NCI-H226 (cell line): ENCODE measurements at regions not wholly inside any gene's neighbourhood (a gene's known extent, or its start where the extent isn't known, plus 50 kb on each side); places are given as distances from the start of the nearest gene placed in this dataset.

ENCODE experiments used
- DNase-seq: peaks from one replicate; pipeline ENCODE4 v3.0.0-alpha.2; 2015

DNA sequence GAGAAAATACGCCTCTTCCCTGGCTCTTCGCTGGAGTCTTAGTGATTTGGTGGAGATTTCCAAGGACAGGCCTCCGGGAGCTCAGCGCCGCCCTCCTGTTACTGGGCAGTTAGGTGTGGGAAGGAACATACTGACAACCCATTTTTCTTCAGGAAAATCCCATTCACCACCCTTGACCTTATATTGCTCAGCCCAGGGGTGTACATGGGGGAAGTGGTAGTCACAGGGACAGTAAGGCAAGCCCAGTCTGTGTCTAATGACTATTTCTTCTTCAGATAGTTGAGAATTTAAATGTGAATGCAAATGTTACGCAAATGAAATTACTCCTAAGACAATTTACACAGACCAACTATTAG is 119.4 kb downstream of the UQCRFS1 start:
- no peak for DNase-seq

DNA sequence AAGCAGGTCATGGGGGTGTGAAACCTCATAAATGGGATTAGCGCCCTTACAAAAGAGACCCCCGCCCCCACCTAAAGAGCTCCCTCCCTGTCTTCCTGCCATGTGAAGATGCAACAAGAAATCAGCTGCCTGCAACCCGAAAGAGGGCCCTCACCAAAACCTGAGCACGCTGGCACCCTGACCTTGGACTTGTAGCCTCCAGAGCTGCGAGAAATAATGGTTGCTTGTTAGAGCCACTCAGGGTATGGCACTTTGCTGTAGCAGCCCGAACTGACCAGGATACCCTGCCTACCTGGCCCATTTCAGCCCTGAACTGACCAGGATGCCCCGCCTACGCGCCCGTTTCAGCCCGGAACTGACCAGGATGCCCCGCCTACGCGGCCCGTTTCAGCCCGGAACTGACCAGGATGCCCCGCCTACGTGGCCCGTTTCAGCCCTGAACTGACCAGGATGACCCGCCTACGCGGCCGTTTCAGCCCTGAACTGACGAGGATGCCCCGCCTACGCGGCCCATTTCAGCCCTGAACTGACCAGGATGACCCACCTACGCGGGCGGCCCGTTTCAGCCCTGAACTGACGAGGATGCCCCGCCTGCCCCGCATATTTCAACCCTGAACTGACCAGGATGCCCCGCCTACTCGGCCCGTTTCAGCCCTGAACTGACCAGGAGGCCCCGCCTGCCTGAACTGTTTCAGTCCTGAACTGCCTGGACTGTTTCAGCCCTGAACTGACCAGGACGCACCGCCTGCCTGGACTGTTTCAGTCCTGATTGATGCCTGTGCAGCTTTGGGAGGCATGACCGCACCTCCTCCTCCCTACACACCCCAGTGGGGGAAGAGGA is 120.0 kb downstream of the UQCRFS1 start:
- DNase-seq, result no peak

DNA sequence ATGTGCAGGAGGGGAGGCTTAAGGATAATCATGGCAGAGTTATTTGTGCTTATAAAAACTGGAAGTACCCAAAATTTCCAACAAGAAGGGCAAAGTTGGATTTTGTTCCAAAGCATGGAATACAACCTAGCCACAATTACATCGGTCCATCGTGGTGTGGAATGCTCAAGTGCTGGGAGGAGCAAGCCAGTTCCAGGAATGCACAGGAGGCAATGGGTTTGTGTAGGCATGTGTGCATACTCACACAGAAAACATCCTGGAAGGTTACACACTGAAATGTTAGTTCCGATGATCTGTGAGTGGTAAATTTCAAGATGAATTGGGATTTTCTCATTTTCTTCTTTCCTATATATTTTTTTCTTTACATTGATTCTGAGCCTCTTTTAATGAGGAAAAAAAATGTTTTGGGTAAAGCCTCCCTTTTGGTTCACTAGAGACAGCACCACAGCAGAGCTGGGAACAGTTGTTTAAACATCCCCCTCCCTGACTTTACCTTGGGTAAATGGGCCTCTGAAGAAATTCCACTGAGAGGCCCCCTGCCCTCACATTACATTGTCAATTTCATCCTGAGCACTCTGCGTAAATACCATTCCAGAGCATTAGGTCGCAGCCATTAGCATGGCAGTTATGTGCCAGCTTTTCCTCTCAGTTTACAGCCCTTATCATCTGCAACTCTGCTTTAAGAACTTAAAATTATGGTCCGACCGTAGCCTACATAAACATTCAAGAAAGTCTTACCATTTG is 122.0 kb downstream of the UQCRFS1 start:
- peak; percentile 30 for DNase-seq

DNA sequence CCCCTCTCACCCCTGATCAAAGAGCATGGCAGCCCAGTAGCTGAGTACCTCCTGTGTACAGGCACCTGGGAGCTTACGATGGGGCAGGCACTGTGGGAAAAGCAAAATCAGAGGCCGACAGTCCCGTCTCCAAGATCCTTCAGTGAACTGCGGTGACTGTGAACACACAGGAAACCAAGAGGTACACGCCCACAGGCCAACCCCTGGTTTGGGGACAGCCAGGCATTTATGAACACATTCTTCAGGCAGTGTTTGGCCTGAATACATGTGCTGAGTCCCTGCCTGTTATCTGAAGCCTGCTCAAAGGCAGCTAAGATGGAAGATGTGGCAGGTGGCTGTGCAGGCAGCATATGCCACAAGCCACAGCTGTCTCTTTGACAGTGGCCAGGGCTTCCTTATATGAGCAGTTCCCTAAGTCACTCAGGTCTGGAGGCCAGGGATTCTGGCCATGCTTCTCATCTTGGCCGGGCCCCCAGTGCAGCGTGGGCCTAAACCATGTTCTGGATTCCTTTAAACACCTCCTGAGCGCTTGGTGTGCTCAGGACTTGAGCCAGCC is 123.6 kb downstream of the UQCRFS1 start:
- DNase-seq, result no peak

DNA sequence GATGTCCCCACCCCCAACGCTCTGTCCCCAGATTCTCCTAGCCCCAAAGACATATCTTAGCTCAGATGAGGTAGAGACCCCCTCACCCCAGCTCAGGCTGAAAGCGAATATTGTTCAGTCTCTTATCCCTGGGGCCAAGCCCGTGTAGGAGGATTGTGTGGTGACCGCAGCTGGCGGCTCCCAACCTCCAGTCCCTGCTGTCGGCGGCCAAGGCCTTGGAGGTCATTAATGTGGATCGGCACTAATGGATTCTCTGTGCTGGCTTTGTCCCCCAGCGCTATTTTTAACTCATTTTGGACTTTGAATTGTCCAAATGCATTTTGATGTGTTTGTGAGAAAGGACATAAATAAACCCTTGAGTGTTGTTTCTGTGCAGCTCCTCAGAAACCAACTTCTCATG is 124.2 kb downstream of the UQCRFS1 start:
- DNase-seq, result no peak

DNA sequence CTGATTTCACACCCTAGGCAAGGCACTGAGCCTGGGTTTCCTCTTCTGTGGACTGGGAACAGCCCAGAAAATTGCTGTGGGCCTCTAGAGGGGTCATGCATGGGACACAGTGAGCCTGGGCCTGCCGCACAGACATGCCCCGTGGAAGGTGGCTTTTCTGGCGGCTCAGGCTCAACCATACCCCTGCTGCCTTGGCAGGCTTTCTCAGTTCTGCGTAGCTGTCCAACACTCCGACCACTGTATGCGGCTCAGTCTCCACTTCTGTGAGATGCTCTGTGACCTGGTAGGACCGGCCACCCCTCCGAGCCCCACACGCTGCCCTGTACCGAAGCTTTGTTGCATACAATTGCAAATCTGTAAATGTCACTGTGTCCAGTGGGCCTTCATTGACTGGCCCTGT is 126.3 kb downstream of the UQCRFS1 start:
- no peak for DNase-seq

DNA sequence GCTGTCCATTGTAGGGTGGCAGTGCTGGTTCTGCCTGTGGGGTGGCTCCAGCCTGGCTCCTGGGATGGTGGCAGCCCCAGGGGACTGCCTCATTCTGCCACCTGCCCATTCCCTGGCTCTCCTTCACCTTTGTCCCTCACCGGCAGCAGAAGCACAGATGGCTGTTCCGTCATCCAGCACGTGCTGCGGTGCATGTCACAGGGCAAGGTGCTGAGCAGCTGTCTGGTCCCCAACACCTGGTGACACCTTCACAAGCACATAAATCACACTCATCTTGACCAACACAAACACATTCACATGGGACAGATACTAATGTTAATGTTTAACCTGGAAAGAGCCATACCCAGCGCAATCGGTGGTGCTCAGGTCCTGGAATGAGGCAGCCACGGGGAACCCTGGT is 126.8 kb downstream of the UQCRFS1 start:
- no peak for DNase-seq

DNA sequence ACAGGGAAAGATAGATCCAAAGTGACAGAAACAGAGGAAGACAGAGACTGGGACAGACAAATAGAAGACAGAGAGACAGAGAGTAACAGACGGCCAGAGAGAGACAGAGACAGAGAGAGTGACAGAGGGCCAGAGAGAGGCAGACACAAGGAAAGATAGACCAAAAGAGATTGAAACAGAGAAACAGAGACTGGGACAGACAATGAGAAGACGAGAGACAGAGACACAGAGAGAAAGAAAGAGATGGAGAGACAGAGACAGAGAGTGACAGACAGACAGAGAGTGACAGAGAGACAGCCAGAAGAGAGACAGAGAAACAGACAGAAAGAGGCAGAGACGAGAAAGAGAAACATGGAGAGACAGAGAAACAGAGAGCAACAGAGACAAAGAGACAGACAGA is 127.3 kb downstream of the UQCRFS1 start:
- no peak for DNase-seq

DNA sequence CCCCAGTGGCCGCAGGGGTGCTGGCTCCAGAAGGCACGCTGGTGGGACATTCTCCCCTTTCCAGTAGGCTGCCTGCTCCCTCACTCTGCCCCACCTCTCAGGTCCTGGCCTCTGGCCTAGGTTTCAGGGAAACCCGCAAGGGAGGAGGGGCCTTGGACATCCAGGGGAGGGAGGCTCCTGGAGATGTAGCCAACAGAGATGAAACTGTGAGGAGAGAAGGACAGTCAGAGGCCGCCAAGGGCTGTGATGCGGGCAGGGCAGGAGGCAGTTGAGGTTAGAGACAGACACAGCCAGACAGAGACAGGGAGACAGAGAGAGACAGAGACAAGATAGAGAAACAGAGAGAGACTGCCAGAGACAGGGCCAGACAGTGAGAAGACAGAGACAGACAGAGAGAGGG is 127.7 kb downstream of the UQCRFS1 start:
- DNase-seq, result no peak

DNA sequence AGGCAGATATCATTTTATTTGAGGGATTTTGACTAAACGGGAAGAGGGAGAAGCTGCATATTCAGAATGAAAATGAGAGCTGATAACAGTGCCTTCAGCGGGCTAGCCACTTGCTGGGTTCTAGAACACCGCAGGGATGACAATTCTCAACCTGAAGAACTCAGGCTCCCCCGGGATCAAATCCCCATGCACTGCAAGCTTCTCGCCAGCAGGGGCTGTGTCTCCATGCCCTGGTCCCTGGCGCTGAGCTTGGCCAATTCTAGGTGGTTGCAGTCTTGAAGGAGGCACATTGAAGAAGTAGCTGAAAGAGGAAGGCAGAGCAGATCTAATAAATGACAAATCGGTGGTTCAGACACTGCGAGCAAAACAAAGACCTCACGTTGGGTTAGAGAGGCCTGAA is 128.7 kb downstream of the UQCRFS1 start:
- no peak for DNase-seq

DNA sequence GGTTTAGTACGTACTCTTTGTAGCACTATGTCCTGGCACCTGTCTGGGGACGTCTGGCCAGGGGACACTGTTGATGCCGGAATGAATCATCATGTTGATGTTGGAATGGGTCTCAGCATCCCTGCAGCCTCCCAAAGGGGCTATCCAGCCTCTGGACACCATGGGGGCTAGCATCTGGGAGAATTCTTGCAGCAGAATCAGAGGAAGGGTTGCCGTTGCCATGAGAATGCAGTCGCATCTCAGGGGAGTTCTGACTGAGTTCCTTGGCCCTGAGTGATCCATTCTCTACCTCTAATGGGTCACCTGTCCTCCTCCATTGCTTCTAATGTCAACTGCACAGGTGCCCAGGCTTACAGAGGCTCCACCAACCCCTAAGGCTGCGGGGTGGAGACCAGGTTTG is 129.1 kb downstream of the UQCRFS1 start:
- DNase-seq, result no peak

DNA sequence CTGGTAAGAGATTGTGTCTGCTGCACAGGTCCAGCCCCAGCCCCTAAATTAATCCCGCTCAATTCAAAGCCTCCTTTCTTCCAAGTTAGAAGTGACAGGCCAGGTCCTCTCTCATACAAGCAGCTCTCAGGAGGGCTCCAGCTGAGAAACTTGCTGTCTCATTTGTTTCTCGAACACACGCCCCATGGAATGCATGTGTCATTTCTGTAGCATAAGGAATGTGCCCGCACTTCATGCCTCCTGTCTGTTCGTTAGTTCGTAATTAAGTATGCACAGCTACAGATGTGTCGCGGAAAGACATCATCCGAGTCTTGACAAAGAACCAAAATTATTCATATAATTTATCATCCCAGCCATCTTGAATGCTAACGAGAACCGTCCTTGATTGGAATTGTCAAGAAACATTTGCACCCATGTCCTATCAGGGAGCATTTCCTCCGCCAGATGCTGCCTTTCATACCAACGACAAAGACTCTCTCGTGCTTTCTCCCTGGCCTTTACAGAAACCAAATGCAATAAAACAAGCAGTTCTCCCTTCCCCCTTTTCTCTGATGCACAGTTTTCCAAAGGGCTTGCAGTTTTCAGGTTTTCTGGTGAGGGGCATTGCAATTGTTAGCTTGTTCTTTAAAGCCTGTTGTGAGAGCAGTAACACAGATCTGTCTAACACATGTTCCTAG is 133.5 kb downstream of the UQCRFS1 start:
- DNase-seq, result no peak

DNA sequence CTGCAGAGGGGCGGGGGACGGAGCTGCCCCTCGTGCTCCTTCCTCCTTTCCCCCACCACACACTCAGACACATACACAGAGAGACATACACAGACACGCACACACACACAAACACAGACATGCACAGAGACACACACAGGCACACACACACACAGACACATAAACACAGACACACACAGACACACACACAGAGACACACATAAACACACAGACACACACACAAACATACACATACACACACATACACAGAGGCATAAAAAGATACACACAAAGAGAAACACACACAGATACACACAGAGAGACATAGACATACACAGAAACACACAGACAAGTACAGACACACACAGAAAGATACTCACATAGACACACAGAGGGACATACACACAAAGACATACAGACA is 136.0 kb downstream of the UQCRFS1 start:
- no peak for DNase-seq

DNA sequence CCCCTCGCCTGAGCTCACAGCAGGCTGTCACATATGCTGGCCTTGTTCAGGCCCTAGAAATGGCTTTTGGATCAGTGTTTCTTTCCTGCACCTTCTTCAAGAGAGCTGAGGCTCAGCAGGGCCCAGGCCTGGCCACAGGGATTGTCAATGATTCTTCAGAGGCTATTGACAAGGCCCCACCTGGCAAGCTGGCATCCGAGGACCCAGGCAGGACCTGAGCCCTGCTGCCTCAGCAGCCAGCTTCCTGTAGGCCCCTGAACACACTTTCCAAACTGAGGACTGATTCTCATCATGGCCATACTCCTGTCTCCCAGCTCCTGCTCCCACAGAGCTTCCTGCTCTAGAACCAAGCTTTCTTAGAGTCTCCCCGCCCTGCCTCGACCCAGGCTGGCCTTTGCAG is 136.8 kb downstream of the UQCRFS1 start:
- DNase-seq, result no peak

DNA sequence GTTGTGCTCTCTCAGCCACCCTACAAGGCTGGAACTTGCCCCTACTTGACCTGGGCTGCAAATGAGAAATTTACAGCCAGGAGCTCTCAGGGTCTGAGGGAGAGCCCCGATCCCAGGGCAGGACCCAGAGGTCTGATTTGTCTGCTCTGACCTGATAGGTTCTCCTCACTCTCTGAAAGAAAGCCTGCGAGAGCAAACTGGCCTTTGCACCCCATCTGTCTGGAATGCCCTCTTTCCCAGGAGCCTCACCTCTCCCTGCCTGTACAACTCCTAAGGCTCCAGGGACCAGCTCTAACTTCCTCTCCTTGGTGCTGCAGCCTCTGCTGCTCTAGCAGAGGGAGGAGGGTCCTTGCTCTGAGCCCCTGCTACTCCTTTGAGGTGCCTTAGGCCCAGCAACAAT is 137.8 kb downstream of the UQCRFS1 start:
- DNase-seq, result no peak

DNA sequence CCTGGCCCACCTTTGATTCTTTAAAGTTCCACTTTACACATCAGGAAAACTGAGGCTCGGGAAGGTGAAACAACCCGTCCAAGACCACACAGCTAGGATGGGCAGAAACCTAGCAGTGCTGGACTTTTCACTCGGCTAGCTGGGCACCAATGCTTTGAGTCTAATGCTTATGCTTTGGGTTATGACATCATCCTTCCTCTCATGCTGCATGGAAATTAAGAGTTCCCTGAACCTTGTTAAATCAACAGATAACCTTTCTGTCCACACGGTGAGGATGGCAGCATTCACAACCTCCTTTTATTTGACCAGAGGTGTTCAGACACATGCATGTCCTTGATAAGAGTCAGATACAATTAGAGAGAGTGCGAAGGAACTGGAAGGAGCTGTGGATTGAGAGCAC is 138.4 kb downstream of the UQCRFS1 start:
- no peak for DNase-seq

DNA sequence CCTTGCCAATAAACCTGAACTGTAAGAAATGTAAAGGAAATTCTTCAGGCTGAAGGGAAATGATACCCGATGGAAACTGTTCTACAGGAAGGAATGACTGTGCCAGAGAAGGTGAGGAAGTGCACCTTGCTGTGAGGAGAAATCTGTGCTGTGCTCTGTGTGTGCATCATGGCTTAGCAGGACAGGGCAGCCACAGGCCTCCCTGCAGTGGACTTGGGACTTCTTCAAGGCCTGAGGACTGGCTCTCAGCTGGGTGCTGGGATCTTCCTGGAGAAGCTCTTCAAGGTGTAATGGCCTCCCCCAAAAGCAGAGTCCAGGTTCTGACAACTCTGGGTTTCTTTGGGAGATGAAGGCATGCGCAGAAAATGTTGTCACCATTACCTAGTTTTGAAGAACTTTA is 145.1 kb downstream of the UQCRFS1 start:
- DNase-seq, result no peak

DNA sequence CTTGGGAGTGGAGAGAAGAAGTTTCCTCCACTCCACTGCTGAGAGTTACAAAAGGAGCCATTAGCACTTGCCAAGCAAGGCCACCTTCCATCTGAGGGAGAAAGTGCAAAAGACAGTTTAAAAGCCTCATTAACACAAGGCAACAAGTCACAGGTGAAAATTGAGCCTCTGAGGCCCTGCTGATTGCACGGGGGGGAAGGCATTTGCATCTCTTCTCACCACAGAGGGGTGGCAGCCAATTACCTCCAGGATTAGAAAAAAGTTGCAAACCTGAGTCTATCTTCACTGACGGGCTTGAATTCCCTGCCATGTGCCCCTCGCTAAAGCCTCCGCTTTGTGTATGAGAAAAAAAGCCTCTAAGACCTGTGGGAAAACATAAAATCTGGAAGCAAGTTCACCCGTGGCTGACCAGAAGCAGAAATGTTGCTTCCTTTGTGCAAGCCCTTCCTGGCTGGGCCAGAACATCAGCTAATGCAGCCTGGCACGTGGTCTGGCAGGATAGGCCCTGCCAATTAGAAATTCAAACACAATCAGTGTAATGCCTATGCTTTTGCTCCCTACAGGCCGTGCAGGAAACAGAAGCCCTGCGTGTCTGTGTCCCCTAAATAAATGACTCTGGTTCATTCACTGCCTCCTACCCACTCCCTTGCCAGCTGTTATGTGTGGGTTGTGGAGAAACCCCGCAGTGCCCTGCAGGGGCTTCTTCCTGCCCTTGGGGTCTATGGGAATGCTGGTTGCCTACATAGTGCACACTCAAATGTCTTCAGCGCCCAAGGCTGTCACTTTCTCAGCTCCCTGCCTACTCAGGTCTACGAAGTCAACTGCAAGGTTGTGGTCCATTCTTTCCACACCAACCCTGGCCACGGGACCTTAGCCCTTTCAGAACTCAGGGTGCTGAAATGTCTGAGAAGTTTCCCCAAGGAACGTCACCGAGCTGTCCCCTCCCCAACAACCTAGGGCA is 150.2 kb downstream of the UQCRFS1 start:
- no peak for DNase-seq

DNA sequence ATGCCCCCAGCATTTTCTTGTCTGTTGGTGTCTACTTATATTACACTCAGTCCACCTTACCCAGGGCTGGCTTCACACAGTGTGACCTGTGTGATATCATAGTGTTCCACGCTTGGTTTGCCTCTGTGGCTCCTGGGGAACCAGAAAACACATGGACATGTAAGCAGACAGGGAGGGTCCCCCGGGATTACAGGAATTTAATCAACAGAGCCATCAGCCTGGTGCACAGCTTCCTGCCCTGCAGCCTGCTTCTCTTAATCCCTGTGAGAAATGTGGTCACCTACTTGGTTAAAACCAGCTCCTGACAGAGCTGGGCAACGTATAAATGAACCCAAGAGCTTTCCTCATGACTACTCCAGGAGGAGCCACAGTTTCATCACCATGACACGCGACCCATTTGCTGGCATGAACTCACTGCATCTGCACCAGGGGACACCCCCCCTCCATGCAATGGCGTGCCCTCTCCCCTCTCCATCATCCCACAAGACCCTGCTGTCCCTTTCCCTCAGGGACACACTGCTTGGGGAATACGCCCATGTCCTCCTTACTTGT is 152.1 kb downstream of the UQCRFS1 start:
- DNase-seq, result no peak

DNA sequence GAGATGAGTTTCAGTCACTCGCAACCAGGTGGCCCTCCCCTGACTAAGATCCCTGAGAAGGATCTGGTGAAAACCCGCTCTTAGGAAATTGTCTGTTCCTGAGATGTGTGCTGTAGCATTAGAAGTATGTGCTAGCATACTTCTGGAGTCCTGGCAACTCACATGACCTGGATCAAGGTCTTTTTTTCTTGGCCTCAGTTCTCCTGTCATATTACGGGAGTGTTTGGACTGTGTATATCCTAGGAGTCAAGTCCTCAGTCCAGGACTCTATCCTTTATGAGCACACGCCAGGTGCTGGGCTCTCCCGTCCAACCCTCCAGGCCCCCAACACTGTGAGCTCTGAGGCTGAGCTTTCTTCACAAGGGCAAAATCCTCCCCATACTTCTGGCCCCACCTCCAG is 156.4 kb downstream of the UQCRFS1 start:
- no peak for DNase-seq

DNA sequence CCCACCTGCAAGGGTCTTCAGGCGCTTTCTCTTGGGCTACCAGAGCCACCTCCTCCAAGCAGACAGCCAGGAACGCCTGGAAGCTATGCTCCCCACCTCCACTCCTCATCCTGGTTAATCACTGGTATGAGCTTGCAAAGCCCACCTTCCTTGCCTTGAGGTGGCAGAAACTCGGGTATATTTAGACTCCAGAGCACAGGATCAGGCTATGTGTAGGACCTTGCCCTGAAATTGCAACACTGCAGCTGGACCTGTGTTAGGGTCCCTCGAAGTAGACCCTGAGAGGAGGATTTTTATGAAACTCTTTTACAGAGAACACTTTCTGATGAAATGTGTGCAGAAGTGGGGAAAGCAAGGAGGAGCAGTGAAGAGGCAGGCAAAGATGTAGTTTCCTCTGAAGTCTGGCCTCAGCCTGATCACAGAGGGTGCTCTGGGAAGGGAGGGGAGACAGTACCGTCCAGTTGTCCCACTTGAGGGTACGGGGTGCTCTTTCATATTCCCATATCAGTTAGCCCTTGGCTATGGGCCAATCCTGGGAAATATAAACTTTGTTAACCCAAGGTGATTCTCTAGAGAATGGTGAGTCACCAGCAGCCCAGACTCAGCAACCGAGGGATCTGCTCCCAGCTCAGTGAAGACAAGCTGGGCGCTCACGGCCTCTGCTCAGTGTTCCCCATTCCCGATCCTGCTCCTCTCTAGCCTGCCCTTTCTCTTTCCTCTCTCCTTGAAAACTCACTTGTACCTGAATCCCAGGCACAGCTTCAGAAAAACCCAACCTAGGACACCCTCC is 157.9 kb downstream of the UQCRFS1 start:
- DNase-seq, result peak; percentile 10
